Fibroblast of lung (primary cell): ENCODE measurements at regions not wholly inside any gene's neighbourhood (a gene's known extent, or its start where the extent isn't known, plus 50 kb on each side); places are given as distances from the start of the nearest gene placed in this dataset.
A peak's percentile ranks its signal among the peaks of the same experiment; 100 is the strongest.

ENCODE experiments used
- DNase-seq, 2 donors: peaks; one replicate each; pipeline versions ENCODE4 v3.0.0 to v3.0.0-alpha.2; 2010; ENCODE audit warnings: low read depth in 2 of 2
- H2AFZ ChIP-seq: 2 replicates; pipeline ENCODE4 v1.5.1; 2012; ENCODE audit warnings: low read length, control low read depth, inconsistent platforms
- H3K27ac ChIP-seq: 2 replicates; pipeline ENCODE4 v1.5.1; 2011; ENCODE audit warnings: low read length, control low read depth; ENCODE audit not compliant: insufficient read depth
- H3K27me3 ChIP-seq: 2 replicates; pipeline ENCODE4 v1.5.1; 2011; ENCODE audit warnings: mild to moderate bottlenecking, low read length; ENCODE audit not compliant: control insufficient read depth, insufficient read depth
- H3K36me3 ChIP-seq: 2 replicates; pipeline ENCODE4 v1.5.1; 2011; ENCODE audit warnings: low read length; ENCODE audit not compliant: control insufficient read depth, insufficient read depth
- H3K4me1 ChIP-seq: 2 replicates; pipeline ENCODE4 v1.5.1; 2011; ENCODE audit warnings: low read length; ENCODE audit not compliant: control insufficient read depth, insufficient read depth; ENCODE audit errors: extremely low read depth
- H3K4me2 ChIP-seq: 2 replicates; pipeline ENCODE4 v1.5.1; 2011; ENCODE audit warnings: low read length, control low read depth; ENCODE audit not compliant: insufficient read depth; ENCODE audit errors: extremely low read depth
- H3K4me3 ChIP-seq, 4 experiments: fragments of 200-600 bp in 1 of 4; sonication (generic) in 1 of 4; replicated peaks in 1 of 4; 2 replicates each; pipeline ENCODE4 v1.5.1; 2011 to 2016; ENCODE audit warnings: low read length in 4 of 4, low read depth in 3 of 4, mild to moderate bottlenecking in 3 of 4, control low read depth in 2 of 4, inconsistent platforms in 1 of 4, mixed read lengths in 1 of 4; ENCODE audit not compliant: insufficient read depth in 1 of 4; ENCODE audit errors: control extremely low read depth in 1 of 4
- H3K79me2 ChIP-seq: 2 replicates; pipeline ENCODE4 v1.5.1; 2012; ENCODE audit warnings: mild to moderate bottlenecking, low read length, inconsistent platforms; ENCODE audit not compliant: control insufficient read depth, insufficient read depth
- H3K9ac ChIP-seq: 2 replicates; pipeline ENCODE4 v1.5.1; 2011; ENCODE audit warnings: mild to moderate bottlenecking, low read length, control low read depth; ENCODE audit not compliant: insufficient read depth
- H3K9me3 ChIP-seq: 2 replicates; pipeline ENCODE4 v1.5.1; 2012; ENCODE audit warnings: low read depth, low read length; ENCODE audit not compliant: control insufficient read depth, insufficient read depth
- H4K20me1 ChIP-seq: 2 replicates; pipeline ENCODE4 v1.5.1; 2011; ENCODE audit warnings: low read length; ENCODE audit not compliant: control insufficient read depth, insufficient read depth; ENCODE audit errors: extremely low read depth
- CTCF ChIP-seq, 2 donors: IDR thresholded peaks in 1 of 2; conservative IDR thresholded peaks in 1 of 2; 1 replicate in 1 of 2; 2 replicates in 1 of 2; pipeline ENCODE4 v1.5.1; 2011 to 2012; ENCODE audit warnings: low read length in 2 of 2, control low read depth in 1 of 2, inconsistent platforms in 1 of 2, low read depth in 1 of 2, mild to moderate bottlenecking in 1 of 2
- EZH2 ChIP-seq: IDR thresholded peaks from 2 replicates; pipeline ENCODE4 v1.5.1; 2012; ENCODE audit warnings: low read length, control low read depth, mild to moderate bottlenecking; ENCODE audit errors: missing control alignments

- Histone ChIP-seq H3K9me3 (no peaks in the 10 kb centered on the region), H3K4me2 (no peak overlapping the region), H3K9ac (no peak overlapping the region), H2AFZ (no peak overlapping the region), H3K4me3 (no peak overlapping the region), H3K4me1 (peaks cover 12% of the 10 kb centered on the region), H3K27ac (peak overlapping the region; percentile 36), H3K79me2 (no peaks in the 10 kb centered on the region), H4K20me1 (no peaks in the 10 kb centered on the region), H3K36me3 (no peaks in the 10 kb centered on the region), H3K27me3 (no peaks in the 10 kb centered on the region)
- peak; percentile 66 to 92 for DNase-seq
- TF ChIP-seq EZH2, result no peak
- no peak for TF ChIP-seq CTCF (conservative IDR thresholded peaks at IDR 0.05 in 1 of 2, IDR thresholded peaks at IDR 0.05 in 1 of 2; ENCODE audit: low read depth in 1 of 2, low read length in 2 of 2)
Observed at GRCh38 chr5:112004867-112005622, 248.1 kb upstream of the NREP start.

DNA sequence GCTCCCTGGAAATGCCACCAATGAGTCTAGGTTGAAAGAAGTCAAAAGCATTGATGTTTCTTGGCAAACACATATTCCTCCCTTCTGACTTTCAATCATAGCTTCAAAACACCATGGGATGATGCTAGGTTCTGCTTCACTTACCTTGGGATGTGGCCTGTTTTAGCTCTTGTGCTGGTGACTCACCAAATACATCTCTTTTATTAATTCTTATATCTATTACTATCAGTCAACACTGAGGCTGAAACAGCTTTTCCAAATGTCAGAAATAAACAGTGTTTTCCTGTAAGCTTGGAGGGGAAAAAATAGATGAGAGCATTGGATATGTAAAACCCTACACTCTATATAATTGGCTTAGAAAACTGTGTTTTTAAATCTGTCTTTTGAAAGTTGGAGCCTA, 245.4 kb upstream of the NREP start:
- DNase-seq, result no peak
- no peaks in the 10 kb centered on the region for H3K36me3 ChIP-seq
- H4K20me1 ChIP-seq, result no peaks in the 10 kb centered on the region
- no peak overlapping the region for H3K4me3 ChIP-seq
- H3K4me1 ChIP-seq, result peaks cover 19% of the 10 kb centered on the region
- H2AFZ ChIP-seq, result no peak overlapping the region
- H3K4me2 ChIP-seq, result no peak overlapping the region
- H3K9ac ChIP-seq, result no peak overlapping the region
- no peaks in the 10 kb centered on the region for H3K79me2 ChIP-seq
- no peaks in the 10 kb centered on the region for H3K9me3 ChIP-seq
- H3K27ac ChIP-seq, result no peak overlapping the region
- no peaks in the 10 kb centered on the region for H3K27me3 ChIP-seq
- no peak for TF ChIP-seq EZH2
- no peak for TF ChIP-seq CTCF (conservative IDR thresholded peaks at IDR 0.05 in 1 of 2, IDR thresholded peaks at IDR 0.05 in 1 of 2; ENCODE audit: low read depth in 1 of 2, low read length in 2 of 2)

- Histone ChIP-seq H4K20me1 (no peaks in the 10 kb centered on the region), H3K36me3 (no peaks in the 10 kb centered on the region), H3K27me3 (no peaks in the 10 kb centered on the region), H3K27ac (peak overlapping the region; percentile 45), H3K79me2 (no peaks in the 10 kb centered on the region), H3K4me3 (no peak overlapping the region), H3K9me3 (no peaks in the 10 kb centered on the region), H3K9ac (no peak overlapping the region), H2AFZ (no peak overlapping the region), H3K4me1 (peaks cover 10% of the 10 kb centered on the region), H3K4me2 (no peak overlapping the region)
- TF ChIP-seq CTCF (conservative IDR thresholded peaks at IDR 0.05 in 1 of 2, IDR thresholded peaks at IDR 0.05 in 1 of 2; ENCODE audit: low read depth in 1 of 2, low read length in 2 of 2) (no peak), EZH2 (no peak)
- DNase-seq, result peak; percentile 78 to 97
Observed at GRCh38 chr5:111999286-111999685, 242.3 kb upstream of the NREP start.
